ENCODE measurements at regions not wholly inside any gene's neighbourhood (a gene's known extent, or its start where the extent isn't known, plus 50 kb on each side); places are given as distances from the start of the nearest gene placed in this dataset.

- TF ChIP-seq JUNB (IDR thresholded peaks at IDR 0.05; ENCODE audit: unreplicated experiment) (no peak), EZH2 (IDR thresholded peaks at IDR 0.05; ENCODE audit: low read depth, unreplicated experiment) (no peak), NANOG (IDR thresholded peaks at IDR 0.05; ENCODE audit: borderline replicate concordance) (no peak), EZH2phosphoT487 (IDR thresholded peaks at IDR 0.05; ENCODE audit: unreplicated experiment) (no peak), CREB1 (CRISPR knock-in tag; IDR thresholded peaks at IDR 0.05; ENCODE audit: low read depth) (no peak)
- TF ChIP-seq, protein P1, sequence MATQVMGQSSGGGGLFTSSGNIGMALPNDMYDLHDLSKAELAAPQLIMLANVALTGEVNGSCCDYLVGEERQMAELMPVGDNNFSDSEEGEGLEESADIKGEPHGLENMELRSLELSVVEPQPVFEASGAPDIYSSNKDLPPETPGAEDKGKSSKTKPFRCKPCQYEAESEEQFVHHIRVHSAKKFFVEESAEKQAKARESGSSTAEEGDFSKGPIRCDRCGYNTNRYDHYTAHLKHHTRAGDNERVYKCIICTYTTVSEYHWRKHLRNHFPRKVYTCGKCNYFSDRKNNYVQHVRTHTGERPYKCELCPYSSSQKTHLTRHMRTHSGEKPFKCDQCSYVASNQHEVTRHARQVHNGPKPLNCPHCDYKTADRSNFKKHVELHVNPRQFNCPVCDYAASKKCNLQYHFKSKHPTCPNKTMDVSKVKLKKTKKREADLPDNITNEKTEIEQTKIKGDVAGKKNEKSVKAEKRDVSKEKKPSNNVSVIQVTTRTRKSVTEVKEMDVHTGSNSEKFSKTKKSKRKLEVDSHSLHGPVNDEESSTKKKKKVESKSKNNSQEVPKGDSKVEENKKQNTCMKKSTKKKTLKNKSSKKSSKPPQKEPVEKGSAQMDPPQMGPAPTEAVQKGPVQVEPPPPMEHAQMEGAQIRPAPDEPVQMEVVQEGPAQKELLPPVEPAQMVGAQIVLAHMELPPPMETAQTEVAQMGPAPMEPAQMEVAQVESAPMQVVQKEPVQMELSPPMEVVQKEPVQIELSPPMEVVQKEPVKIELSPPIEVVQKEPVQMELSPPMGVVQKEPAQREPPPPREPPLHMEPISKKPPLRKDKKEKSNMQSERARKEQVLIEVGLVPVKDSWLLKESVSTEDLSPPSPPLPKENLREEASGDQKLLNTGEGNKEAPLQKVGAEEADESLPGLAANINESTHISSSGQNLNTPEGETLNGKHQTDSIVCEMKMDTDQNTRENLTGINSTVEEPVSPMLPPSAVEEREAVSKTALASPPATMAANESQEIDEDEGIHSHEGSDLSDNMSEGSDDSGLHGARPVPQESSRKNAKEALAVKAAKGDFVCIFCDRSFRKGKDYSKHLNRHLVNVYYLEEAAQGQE (IDR thresholded peaks at IDR 0.05; ENCODE audit: unreplicated experiment): no peak
- TF ChIP-seq, protein P2, sequence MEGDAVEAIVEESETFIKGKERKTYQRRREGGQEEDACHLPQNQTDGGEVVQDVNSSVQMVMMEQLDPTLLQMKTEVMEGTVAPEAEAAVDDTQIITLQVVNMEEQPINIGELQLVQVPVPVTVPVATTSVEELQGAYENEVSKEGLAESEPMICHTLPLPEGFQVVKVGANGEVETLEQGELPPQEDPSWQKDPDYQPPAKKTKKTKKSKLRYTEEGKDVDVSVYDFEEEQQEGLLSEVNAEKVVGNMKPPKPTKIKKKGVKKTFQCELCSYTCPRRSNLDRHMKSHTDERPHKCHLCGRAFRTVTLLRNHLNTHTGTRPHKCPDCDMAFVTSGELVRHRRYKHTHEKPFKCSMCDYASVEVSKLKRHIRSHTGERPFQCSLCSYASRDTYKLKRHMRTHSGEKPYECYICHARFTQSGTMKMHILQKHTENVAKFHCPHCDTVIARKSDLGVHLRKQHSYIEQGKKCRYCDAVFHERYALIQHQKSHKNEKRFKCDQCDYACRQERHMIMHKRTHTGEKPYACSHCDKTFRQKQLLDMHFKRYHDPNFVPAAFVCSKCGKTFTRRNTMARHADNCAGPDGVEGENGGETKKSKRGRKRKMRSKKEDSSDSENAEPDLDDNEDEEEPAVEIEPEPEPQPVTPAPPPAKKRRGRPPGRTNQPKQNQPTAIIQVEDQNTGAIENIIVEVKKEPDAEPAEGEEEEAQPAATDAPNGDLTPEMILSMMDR (conservative IDR thresholded peaks at IDR 0.05; ENCODE audit: low read depth in 2 of 2): no peak
Observed at GRCh38 chr10:124230635-124231167, 137.3 kb upstream of the CHST15 start (continued).

DNA sequence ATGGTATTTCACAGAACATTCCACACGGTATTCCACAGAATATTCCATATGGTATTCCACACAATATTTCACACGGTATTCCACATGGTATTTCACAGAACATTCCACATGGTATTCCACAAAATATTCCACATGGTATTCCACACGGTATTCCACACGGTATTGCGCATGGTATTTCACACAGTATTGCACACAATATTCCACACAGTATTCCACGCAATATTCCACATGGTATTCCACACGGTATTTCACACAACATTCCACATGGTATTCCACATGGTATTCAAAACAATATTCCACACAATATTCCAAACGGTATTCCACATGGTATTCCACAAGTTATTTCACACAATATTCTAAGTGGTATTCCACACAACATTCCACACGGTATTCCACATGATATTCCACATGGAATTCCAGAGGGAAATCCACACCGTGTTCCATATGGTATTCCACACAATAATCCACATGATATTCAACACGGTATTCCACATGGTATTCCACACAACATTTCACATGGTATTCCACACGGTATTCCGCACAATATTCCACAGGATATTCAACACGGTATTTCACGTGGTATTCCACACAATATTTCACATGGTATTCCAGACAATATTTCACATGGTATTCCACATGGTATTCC is 136.7 kb upstream of the CHST15 start:
- Histone ChIP-seq H4K20me1 (replicated peaks; ENCODE audit: insufficient read depth) (no peaks in the 10 kb centered on the region), H3K4me3 (no peak overlapping the region), H3K36me3 (ENCODE audit: insufficient read depth) (no peaks in the 10 kb centered on the region), H3K4me2 (no peak overlapping the region), H3K4me1 (ENCODE audit: insufficient read depth) (no peaks in the 10 kb centered on the region), H3K27ac (ENCODE audit: low read depth) (no peak overlapping the region), H3K9me2 (ENCODE audit: insufficient read depth) (0 out of 2 replicates have a peak, but pooled peaks cover 5% of the 10 kb centered on the region), H3F3A (replicated peaks; ENCODE audit: low read depth) (0 out of 2 replicates have a peak, but pooled peaks cover 4% of the 10 kb centered on the region), H3K27me3 (ENCODE audit: insufficient read depth) (no peaks in the 10 kb centered on the region), H2AFZ (no peak overlapping the region), H3K79me2 (replicated peaks; ENCODE audit: insufficient read depth) (no peaks in the 10 kb centered on the region)
- DNase-seq (ENCODE audit: low spot score) (no peak), ATAC-seq (no peak)
- H3K27me3 Mint-ChIP-seq (ENCODE audit: insufficient read depth, low read depth, poor library complexity): peaks cover 4% of the 10 kb centered on the region
- H3K36me3 Mint-ChIP-seq (ENCODE audit: low read depth): 0 out of 3 replicates have a peak, but pooled peaks cover 5% of the 10 kb centered on the region
- H3K4me1 Mint-ChIP-seq: no peaks in the 10 kb centered on the region
- H3K27ac Mint-ChIP-seq: no peak overlapping the region
- peaks cover 49% of the 10 kb centered on the region for H3K9me3 Mint-ChIP-seq
- H3K4me3 Mint-ChIP-seq: no peak overlapping the region
- no peak for TF ChIP-seq EZH2 (IDR thresholded peaks at IDR 0.05; ENCODE audit: low read depth, unreplicated experiment)
- no peak for TF ChIP-seq ZNF331 (CRISPR knock-in tag; IDR thresholded peaks at IDR 0.05; ENCODE audit: low read depth)
- TF ChIP-seq, protein P2 (conservative IDR thresholded peaks at IDR 0.05; ENCODE audit: low read depth in 2 of 2): no peak
- TF ChIP-seq POLR2AphosphoS5 (IDR thresholded peaks at IDR 0.05; ENCODE audit: low read depth): no peak
- TF ChIP-seq, protein P3, sequence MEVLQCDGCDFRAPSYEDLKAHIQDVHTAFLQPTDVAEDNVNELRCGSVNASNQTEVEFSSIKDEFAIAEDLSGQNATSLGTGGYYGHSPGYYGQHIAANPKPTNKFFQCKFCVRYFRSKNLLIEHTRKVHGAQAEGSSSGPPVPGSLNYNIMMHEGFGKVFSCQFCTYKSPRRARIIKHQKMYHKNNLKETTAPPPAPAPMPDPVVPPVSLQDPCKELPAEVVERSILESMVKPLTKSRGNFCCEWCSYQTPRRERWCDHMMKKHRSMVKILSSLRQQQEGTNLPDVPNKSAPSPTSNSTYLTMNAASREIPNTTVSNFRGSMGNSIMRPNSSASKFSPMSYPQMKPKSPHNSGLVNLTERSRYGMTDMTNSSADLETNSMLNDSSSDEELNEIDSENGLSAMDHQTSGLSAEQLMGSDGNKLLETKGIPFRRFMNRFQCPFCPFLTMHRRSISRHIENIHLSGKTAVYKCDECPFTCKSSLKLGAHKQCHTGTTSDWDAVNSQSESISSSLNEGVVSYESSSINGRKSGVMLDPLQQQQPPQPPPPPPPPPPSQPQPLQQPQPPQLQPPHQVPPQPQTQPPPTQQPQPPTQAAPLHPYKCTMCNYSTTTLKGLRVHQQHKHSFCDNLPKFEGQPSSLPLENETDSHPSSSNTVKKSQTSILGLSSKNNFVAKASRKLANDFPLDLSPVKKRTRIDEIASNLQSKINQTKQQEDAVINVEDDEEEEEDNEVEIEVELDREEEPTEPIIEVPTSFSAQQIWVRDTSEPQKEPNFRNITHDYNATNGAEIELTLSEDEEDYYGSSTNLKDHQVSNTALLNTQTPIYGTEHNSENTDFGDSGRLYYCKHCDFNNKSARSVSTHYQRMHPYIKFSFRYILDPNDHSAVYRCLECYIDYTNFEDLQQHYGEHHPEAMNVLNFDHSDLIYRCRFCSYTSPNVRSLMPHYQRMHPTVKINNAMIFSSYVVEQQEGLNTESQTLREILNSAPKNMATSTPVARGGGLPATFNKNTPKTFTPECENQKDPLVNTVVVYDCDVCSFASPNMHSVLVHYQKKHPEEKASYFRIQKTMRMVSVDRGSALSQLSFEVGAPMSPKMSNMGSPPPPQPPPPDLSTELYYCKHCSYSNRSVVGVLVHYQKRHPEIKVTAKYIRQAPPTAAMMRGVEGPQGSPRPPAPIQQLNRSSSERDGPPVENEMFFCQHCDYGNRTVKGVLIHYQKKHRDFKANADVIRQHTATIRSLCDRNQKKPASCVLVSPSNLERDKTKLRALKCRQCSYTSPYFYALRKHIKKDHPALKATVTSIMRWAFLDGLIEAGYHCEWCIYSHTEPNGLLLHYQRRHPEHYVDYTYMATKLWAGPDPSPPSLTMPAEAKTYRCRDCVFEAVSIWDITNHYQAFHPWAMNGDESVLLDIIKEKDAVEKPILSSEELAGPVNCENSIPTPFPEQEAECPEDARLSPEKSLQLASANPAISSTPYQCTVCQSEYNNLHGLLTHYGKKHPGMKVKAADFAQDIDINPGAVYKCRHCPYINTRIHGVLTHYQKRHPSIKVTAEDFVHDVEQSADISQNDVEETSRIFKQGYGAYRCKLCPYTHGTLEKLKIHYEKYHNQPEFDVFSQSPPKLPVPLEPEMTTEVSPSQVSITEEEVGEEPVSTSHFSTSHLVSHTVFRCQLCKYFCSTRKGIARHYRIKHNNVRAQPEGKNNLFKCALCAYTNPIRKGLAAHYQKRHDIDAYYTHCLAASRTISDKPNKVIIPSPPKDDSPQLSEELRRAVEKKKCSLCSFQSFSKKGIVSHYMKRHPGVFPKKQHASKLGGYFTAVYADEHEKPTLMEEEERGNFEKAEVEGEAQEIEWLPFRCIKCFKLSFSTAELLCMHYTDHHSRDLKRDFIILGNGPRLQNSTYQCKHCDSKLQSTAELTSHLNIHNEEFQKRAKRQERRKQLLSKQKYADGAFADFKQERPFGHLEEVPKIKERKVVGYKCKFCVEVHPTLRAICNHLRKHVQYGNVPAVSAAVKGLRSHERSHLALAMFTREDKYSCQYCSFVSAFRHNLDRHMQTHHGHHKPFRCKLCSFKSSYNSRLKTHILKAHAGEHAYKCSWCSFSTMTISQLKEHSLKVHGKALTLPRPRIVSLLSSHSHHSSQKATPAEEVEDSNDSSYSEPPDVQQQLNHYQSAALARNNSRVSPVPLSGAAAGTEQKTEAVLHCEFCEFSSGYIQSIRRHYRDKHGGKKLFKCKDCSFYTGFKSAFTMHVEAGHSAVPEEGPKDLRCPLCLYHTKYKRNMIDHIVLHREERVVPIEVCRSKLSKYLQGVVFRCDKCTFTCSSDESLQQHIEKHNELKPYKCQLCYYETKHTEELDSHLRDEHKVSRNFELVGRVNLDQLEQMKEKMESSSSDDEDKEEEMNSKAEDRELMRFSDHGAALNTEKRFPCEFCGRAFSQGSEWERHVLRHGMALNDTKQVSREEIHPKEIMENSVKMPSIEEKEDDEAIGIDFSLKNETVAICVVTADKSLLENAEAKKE (CRISPR knock-in tag; IDR thresholded peaks at IDR 0.05): no peak
